HS-27A (cell line): ENCODE measurements at regions not wholly inside any gene's neighbourhood (a gene's known extent, or its start where the extent isn't known, plus 50 kb on each side); places are given as distances from the start of the nearest gene placed in this dataset.

ENCODE experiments used
- DNase-seq: peaks from one replicate; pipeline ENCODE4 v3.0.0-alpha.2; 2012; ENCODE audit warnings: low read depth, missing footprints

- peak; percentile 7 for DNase-seq
Measured at GRCh38 chr11:120061036-120061760, 76.7 kb downstream of the TRIM29 start.

- DNase-seq = no peak
Measured at GRCh38 chr11:120060512-120060911, 77.4 kb downstream of the TRIM29 start.

- DNase-seq = no peak
Measured at GRCh38 chr11:120058931-120059330, 79.0 kb downstream of the TRIM29 start.

- no peak for DNase-seq
Measured at GRCh38 chr11:120057595-120058581, 80.0 kb downstream of the TRIM29 start.

GRCh38 chr11:120057028-120057330, 80.9 kb downstream of the TRIM29 start:
- no peak for DNase-seq

GRCh38 chr11:120056301-120057027, 81.4 kb downstream of the TRIM29 start:
- no peak for DNase-seq

- no peak for DNase-seq
Measured at GRCh38 chr11:120055646-120056045, 82.3 kb downstream of the TRIM29 start.

- DNase-seq = no peak
Measured at GRCh38 chr11:120054753-120055045, 83.2 kb downstream of the TRIM29 start.

GRCh38 chr11:120054016-120054752, 83.7 kb downstream of the TRIM29 start:
- no peak for DNase-seq

- DNase-seq = no peak
Measured at GRCh38 chr11:120052196-120052775, 85.6 kb downstream of the TRIM29 start.

GRCh38 chr11:120044011-120044675, 93.8 kb downstream of the TRIM29 start:
- DNase-seq = no peak

GRCh38 chr11:120043328-120043945, 94.5 kb downstream of the TRIM29 start:
- no peak for DNase-seq

- no peak for DNase-seq
Measured at GRCh38 chr11:120041625-120042024, 96.3 kb downstream of the TRIM29 start.

- DNase-seq = no peak
Measured at GRCh38 chr11:120040151-120040840, 97.6 kb downstream of the TRIM29 start.

GRCh38 chr11:120039039-120039438, 98.9 kb downstream of the TRIM29 start:
- DNase-seq = no peak

GRCh38 chr11:120037111-120037510, 100.8 kb downstream of the TRIM29 start:
- no peak for DNase-seq

- no peak for DNase-seq
Measured at GRCh38 chr11:120035756-120036155, 102.2 kb downstream of the TRIM29 start.

GRCh38 chr11:120034881-120035630, 102.9 kb downstream of the TRIM29 start:
- no peak for DNase-seq

- no peak for DNase-seq
Measured at GRCh38 chr11:120034176-120034875, 103.6 kb downstream of the TRIM29 start.
